ENCODE measurements at regions not wholly inside any gene's neighbourhood (a gene's known extent, or its start where the extent isn't known, plus 50 kb on each side); places are given as distances from the start of the nearest gene placed in this dataset.
"Not testable (repeated sequence)": the region's sequence is repeated elsewhere in the genome, so short reads cannot be mapped to it uniquely, and the experiment has no call there.

DNA sequence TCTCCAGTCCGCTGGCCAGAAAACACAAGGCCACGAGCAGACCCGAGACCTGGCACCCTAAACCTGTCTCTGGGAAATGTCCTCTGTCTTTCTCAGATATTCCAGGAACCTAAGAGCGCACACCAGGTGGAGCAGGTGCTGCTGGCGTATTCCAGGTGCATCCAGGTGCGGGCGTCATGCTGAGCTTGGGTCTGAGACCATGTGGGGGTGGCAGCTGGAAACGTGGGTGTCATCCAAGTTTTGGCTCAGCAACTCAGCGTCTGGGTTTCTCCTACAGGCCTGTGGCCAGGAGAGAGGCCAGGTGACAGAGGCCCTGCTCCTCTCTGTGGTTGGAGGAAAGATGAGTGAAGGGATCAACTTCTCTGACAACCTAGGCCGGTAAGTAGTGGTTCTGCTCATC lies 103.3 kb upstream of the PZP start:
- not testable (repeated sequence) for DNase-seq (ENCODE audit: low spot score); H3K36me3 ChIP-seq; H3K9me3 ChIP-seq; H3K4me3 ChIP-seq; H3K27ac ChIP-seq; H3K27me3 ChIP-seq; H3K4me1 ChIP-seq

DNA sequence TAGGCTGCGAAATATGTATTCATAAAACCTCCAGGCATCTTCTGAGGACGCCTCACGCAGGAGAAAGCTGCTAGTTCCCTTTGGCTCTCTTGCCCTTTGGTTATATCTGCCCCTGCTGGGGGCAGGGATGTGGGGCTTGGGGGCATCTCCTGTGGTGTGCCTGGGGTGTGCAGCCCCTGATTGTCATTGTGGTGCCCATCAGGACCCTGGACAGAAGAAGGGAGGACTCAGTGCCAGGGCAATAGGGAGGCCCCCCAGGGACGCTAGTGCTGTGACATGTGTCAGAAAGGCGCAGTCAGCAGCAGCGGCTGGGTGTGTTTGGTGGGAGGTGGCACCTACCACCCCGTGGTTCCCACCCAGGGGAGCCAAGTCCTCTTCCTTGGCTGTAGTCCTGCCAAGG lies 102.5 kb upstream of the PZP start:
- not testable (repeated sequence) for H3K4me1 ChIP-seq; H3K36me3 ChIP-seq; H3K4me3 ChIP-seq; H3K9me3 ChIP-seq; H3K27ac ChIP-seq; DNase-seq (ENCODE audit: low spot score); H3K27me3 ChIP-seq

- not testable (repeated sequence) for H3K27me3 ChIP-seq; H3K27ac ChIP-seq; H3K36me3 ChIP-seq; DNase-seq (ENCODE audit: low spot score); H3K4me1 ChIP-seq; H3K9me3 ChIP-seq; H3K4me3 ChIP-seq
These were observed 101.6 kb upstream of the PZP start for GRCh38 chr12:9309749-9310148.

DNA sequence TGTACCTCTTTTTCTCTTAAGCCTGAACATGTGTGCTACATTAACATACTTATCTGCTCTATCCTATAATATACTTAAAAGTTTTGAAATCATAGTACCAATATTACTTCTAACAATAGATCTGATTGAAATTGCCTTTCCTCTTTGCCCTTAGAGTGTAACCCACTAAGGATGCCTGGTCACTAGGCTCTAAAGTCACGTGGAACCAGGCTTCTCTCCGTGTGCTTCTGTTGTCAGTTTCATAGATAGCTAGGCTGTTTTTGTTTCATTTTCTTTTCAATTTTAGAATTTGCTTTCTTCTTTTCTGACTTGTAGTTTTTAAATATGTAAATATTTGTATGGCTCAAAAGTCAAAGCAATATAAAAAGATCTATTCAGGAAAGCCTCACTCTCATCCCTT lies 100.5 kb upstream of the PZP start:
- not testable (repeated sequence) for H3K4me1 ChIP-seq; H3K9me3 ChIP-seq; H3K36me3 ChIP-seq; H3K4me3 ChIP-seq; DNase-seq (ENCODE audit: low spot score); H3K27ac ChIP-seq; H3K27me3 ChIP-seq

- not testable (repeated sequence) for H3K4me3 ChIP-seq; DNase-seq (ENCODE audit: low spot score)
These were observed 100.0 kb upstream of the PZP start for GRCh38 chr12:9308163-9308562.

GRCh38 chr12:9307255-9307654 lies 99.1 kb upstream of the PZP start:
- H3K4me1 ChIP-seq; H3K9me3 ChIP-seq; H3K36me3 ChIP-seq; H3K4me3 ChIP-seq; H3K27me3 ChIP-seq; H3K27ac ChIP-seq; DNase-seq (ENCODE audit: low spot score): not testable (repeated sequence)

More at GRCh38 chr12:9308163-9308562, 100.0 kb upstream of the PZP start:
- not testable (repeated sequence) for H3K4me1 ChIP-seq, H3K9me3 ChIP-seq, H3K27ac ChIP-seq, H3K36me3 ChIP-seq, H3K27me3 ChIP-seq

DNA sequence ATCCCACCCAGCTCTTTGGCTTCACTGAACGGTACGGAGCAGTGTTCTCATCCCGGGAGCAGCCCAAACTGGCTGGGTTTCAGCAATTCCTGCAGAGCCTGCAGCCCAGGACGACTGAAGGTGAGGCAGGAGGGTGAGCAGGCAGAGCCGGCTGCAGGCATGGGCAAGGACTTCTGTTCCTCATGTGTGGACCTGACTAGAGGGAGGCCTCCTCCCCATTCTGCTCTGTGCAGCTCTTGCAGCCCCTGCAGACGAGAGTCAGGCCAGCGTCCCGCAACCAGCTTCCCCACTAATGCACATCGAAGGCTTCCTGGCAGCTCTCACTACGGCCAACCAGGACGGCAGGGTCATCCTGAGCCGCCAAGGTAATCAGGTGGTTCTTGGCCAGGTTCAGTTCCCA lies 97.8 kb upstream of the PZP start:
- not testable (repeated sequence) for H3K27ac ChIP-seq; H3K36me3 ChIP-seq; H3K4me1 ChIP-seq; H3K27me3 ChIP-seq; DNase-seq (ENCODE audit: low spot score); H3K4me3 ChIP-seq; H3K9me3 ChIP-seq

DNA sequence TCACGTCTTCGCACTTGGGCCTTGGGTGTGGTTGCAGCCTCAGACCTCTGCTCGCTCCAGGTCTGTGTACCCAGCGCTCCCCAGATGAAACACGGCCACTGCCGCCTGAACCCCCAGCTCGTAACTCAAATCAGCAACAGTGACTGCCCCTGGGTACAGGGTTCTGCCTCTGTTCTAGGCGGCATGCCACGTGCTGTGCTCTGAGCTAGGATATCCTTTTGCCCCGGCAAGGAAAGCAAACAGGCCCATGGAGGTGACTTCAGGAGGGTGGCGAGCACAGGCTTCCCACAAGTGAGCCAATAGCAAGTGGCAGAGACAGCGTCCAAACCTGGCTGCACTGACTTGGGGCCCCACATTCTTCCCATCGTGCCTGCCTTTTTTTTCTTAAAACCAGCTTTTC lies 96.3 kb upstream of the PZP start:
- not testable (repeated sequence) for H3K4me3 ChIP-seq; H3K9me3 ChIP-seq; H3K4me1 ChIP-seq; H3K36me3 ChIP-seq; H3K27me3 ChIP-seq; H3K27ac ChIP-seq; DNase-seq (ENCODE audit: low spot score)

DNA sequence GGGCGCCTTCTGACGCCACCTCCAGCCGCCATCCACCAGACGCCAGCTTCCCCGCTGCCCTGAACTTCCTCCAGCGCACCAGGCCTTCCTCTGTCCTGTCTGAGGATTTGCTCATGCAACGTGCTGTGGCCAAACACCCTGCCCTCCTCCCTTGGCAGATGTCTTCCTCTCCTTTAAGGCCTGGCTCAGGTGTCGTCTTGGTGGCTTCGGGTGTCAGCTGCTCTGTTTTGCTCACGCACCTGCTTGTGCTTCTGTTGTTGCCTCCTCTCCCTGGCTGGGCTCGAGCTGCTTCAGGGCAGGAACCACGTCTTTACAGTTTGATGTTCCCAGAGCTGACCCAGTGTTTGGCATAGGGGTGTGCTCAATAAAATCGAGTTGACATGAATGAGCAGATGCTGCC lies 87.7 kb upstream of the PZP start:
- not testable (repeated sequence) for H3K9me3 ChIP-seq; H3K27me3 ChIP-seq; H3K4me3 ChIP-seq; H3K27ac ChIP-seq; H3K36me3 ChIP-seq; H3K4me1 ChIP-seq; DNase-seq (ENCODE audit: low spot score)

DNA sequence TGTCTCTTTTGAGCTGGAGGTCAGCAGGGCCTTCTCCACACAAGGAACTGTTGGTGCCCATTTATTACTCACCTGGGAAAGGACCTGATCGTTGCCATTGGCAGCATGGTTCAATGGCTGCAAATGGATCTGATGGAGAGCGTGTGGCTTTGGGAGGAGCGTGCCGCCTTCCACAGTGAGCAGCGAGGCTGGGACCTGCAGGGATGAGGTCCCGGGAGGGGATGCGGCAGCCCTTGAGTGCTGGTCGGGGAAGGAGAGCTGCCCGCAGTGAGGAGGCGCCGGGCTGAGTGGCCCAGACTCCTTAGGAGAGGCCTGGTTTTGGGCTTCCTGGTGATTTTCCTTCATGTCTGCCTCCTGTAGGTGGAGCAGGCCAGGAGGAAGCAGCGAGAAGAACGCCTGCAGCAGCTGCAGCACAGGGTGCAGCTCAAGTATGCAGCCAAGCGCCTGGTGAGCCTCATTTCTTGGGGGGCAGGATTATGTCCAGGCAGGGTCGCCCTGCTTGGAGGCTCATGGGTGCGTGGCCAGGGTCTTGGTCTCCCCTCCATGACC lies 86.0 kb upstream of the PZP start:
- not testable (repeated sequence) for H3K27ac ChIP-seq; H3K9me3 ChIP-seq; H3K27me3 ChIP-seq; H3K4me1 ChIP-seq; DNase-seq (ENCODE audit: low spot score); H3K36me3 ChIP-seq; H3K4me3 ChIP-seq

DNA sequence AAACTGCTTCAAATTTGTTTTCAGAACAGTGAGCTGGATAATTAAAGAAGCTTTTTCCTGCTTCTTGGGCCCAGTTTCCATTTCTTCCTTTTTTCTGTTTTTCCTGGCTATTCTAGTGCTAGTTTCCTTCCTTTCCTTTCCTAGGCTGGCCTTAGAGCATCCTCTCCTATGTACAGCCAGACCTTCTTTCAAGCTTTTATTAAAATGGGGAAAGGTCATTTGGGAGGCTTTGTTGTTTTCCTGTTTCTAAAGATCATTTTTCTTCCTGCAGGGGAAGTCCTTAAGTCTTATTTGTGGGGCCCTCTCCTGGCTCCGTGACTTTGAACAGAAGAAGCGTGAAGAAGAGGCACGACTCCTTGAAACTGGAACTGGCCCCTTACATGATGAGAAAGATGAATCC lies 85.2 kb upstream of the PZP start:
- not testable (repeated sequence) for H3K9me3 ChIP-seq; H3K27ac ChIP-seq; H3K4me1 ChIP-seq; H3K4me3 ChIP-seq; DNase-seq (ENCODE audit: low spot score); H3K36me3 ChIP-seq; H3K27me3 ChIP-seq

- not testable (repeated sequence) for H3K36me3 ChIP-seq; H3K27me3 ChIP-seq; H3K4me1 ChIP-seq; DNase-seq (ENCODE audit: low spot score); H3K9me3 ChIP-seq; H3K27ac ChIP-seq; H3K4me3 ChIP-seq
These were observed 81.8 kb upstream of the PZP start for GRCh38 chr12:9289984-9290383.

DNA sequence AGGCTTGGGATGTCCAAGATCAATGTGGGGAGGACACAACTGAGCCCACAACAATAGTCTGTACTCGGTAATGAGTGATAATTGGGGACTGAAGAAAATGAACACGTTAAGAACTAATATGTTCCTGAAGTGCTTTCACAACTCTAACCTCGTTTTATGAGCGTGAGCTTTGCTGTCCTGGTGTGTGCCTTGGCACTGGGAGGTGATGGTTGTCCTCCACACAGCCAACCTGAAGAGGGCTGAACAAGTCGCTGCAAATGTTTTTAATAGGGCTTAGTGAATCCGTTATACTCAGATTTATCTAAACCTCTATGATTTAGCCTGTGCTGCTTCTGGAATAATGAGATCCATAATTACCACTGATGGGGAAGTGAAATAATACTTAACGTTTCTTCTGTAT lies 76.5 kb upstream of the PZP start:
- not testable (repeated sequence) for H3K4me1 ChIP-seq; H3K36me3 ChIP-seq; H3K27me3 ChIP-seq; H3K9me3 ChIP-seq; DNase-seq (ENCODE audit: low spot score); H3K4me3 ChIP-seq; H3K27ac ChIP-seq

DNA sequence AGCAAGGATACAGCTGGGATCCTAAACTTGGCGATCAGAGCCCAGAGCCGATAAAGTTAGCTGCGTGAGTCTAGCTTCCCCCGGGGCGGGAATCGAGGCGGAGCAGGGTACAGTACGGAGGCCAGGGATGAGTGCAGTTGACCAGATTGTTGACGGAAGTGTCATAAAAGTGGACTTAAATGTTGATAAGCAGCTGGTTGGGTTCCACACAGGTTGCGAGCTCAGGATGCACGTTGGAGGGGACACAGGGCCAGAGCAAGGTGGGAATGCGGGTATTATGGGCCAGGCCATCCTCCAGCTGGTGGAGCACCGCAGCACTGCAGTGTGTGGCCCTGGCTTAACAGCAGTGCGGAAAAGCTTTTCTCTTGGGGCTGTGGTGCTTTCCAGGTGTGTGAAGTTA lies 76.0 kb upstream of the PZP start:
- peak overlapping the region; percentile 44 to 49 for H3K4me3 ChIP-seq
- DNase-seq (ENCODE audit: low spot score); H3K4me1 ChIP-seq; H3K9me3 ChIP-seq; H3K36me3 ChIP-seq; H3K27ac ChIP-seq; H3K27me3 ChIP-seq: not testable (repeated sequence)

GRCh38 chr12:9283346-9284095 lies 75.3 kb upstream of the PZP start:
- H3K4me1 ChIP-seq, H3K27me3 ChIP-seq, H3K9me3 ChIP-seq, H3K36me3 ChIP-seq: not testable (repeated sequence)
- H3K4me3 ChIP-seq: peak overlapping the region; percentile 44 to 49
- H3K27ac ChIP-seq: peak overlapping the region; percentile 63 to 68
- DNase-seq (ENCODE audit: low spot score): peak; percentile 73

All from right atrium auricular region (tissue), 2 donors.